ENCODE measurements at regions not wholly inside any gene's neighbourhood (a gene's known extent, or its start where the extent isn't known, plus 50 kb on each side); places are given as distances from the start of the nearest gene placed in this dataset.

DNA sequence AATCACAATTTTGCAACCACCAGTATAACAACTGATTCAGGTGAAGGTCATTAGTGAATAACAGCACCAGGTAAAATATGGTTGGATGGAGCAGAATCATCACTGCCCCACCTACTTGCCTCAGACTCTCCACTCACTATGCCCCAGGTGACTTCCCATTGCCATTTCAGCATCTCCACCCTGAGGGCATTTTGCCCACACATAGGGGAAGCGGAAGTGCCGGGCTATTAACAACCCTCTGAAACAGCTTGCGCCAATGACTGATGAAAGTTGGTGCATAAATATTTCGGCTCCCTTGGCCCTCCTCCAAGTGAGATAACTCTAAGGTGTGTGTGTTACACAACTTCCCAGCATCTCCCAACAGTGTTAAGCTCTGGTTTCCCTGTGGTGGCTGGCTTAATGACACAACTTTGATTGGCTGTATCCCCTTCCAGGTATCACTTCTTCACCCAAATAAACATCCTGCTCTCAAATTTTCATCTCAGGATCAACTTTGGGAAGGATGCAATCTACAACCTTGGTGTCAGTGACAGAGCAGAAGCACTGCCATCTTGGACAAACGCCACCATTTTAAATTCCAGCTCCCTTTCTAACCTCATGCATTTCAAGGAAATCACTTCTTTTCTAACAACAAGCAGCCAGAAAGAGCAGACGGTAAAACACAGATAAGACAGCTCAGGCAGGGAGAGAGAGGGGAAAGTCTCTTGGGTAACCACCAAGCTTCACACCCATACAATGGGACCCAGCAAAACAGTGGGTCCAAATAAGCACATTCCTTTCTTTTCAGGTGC, 73.6 kb upstream of the PPP2R5C start:
- Histone ChIP-seq H3K36me3 (ENCODE audit: control insufficient read depth in 2 of 2, extremely low read depth in 1 of 2, insufficient read depth in 2 of 2, low read length in 2 of 2) (no peaks in the 10 kb centered on the region), H3K4me2 (ENCODE audit: insufficient read depth, low read length) (no peak overlapping the region), H3K9me1 (replicated peaks; ENCODE audit: control insufficient read depth, extremely low read depth, insufficient read depth, low read length) (no peaks in the 10 kb centered on the region), H3K27me3 (ENCODE audit: control insufficient read depth in 2 of 2, insufficient read depth in 2 of 2, low read length in 2 of 2) (peaks cover 0 to 2% of the 10 kb centered on the region in 2 experiments), H2AFZ (ENCODE audit: low read depth, low read length) (no peak overlapping the region), H3K4me1 (ENCODE audit: control insufficient read depth, extremely low read depth, insufficient read depth, low read length) (no peaks in the 10 kb centered on the region), H3K9me3 (replicated peaks; ENCODE audit: control insufficient read depth, insufficient read depth, low read length) (no peaks in the 10 kb centered on the region), H3K4me3 (replicated peaks in 1 of 3; ENCODE audit: insufficient read depth in 1 of 3, low read depth in 1 of 3, low read length in 3 of 3) (no peak overlapping the region), H3K9ac (replicated peaks; ENCODE audit: extremely low read depth, insufficient read depth, low read length) (no peak overlapping the region), H3K27ac (ENCODE audit: insufficient read depth, low read depth, low read length) (no peak overlapping the region), H3K79me2 (ENCODE audit: control insufficient read depth, insufficient read depth, low read length) (no peaks in the 10 kb centered on the region), H4K20me1 (replicated peaks; ENCODE audit: control insufficient read depth, extremely low read depth, insufficient read depth, low read length) (no peaks in the 10 kb centered on the region)
- DNase-seq (ENCODE audit: low read depth, low spot score): no peak
- POLR2A ChIA-PET: no interaction called here
- TF ChIP-seq EZH2 (IDR thresholded peaks at IDR 0.05; ENCODE audit: borderline replicate concordance, low read depth, low read length, severe bottlenecking): no peak
- TF ChIP-seq POLR2A (IDR thresholded peaks at IDR 0.05; ENCODE audit: low read depth, low read length): no peak
- TF ChIP-seq POLR2AphosphoS5 (IDR thresholded peaks at IDR 0.05; ENCODE audit: insufficient read depth, low read depth, low read length): no peak
- TF ChIP-seq, protein P1, sequence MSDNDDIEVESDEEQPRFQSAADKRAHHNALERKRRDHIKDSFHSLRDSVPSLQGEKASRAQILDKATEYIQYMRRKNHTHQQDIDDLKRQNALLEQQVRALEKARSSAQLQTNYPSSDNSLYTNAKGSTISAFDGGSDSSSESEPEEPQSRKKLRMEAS (IDR thresholded peaks at IDR 0.05; ENCODE audit: insufficient read depth, insufficient read length): no peak
- no peak for TF ChIP-seq GATA2 (IDR thresholded peaks at IDR 0.05; ENCODE audit: insufficient read depth, insufficient read length, low read depth, low read length)
- TF ChIP-seq MYC (IDR thresholded peaks at IDR 0.05; ENCODE audit: low read depth, low read length): no peak
- TF ChIP-seq, protein P2, sequence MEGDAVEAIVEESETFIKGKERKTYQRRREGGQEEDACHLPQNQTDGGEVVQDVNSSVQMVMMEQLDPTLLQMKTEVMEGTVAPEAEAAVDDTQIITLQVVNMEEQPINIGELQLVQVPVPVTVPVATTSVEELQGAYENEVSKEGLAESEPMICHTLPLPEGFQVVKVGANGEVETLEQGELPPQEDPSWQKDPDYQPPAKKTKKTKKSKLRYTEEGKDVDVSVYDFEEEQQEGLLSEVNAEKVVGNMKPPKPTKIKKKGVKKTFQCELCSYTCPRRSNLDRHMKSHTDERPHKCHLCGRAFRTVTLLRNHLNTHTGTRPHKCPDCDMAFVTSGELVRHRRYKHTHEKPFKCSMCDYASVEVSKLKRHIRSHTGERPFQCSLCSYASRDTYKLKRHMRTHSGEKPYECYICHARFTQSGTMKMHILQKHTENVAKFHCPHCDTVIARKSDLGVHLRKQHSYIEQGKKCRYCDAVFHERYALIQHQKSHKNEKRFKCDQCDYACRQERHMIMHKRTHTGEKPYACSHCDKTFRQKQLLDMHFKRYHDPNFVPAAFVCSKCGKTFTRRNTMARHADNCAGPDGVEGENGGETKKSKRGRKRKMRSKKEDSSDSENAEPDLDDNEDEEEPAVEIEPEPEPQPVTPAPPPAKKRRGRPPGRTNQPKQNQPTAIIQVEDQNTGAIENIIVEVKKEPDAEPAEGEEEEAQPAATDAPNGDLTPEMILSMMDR (IDR thresholded peaks at IDR 0.05; ENCODE audit: extremely low read depth in 1 of 2, insufficient read depth in 1 of 2, low read depth in 1 of 2, low read length in 2 of 2): no peak
- TF ChIP-seq JUN (IDR thresholded peaks at IDR 0.05; ENCODE audit: borderline replicate concordance, insufficient read depth, insufficient read length, low read depth): no peak
- no peak for TF ChIP-seq FOS (IDR thresholded peaks at IDR 0.05; ENCODE audit: borderline replicate concordance, insufficient read depth, low read length)
- no peak for FAIRE-seq
- CTCF ChIA-PET: no interaction called here
- no TSS peak for BruUV-seq (replicated peaks)
- intact Hi-C loops (cut with micrococcal nuclease) (no loop called here), dilution Hi-C loops (cut with MboI; ENCODE audit: extremely low pct_ligation_motif_present, low sequenced_read_pairs) (no loop called here)

All from endothelial cell of umbilical vein (primary cell).